Parathyroid adenoma (tissue), 2 donors: ENCODE measurements at regions not wholly inside any gene's neighbourhood (a gene's known extent, or its start where the extent isn't known, plus 50 kb on each side); places are given as distances from the start of the nearest gene placed in this dataset.

Experiments
- H2AFZ ChIP-seq: fragments of 300-600 bp; sonication (generic); one replicate; pipeline ENCODE4 v1.7.0; 2017; ENCODE audit warnings: antibody characterized with exemption, mild to moderate bottlenecking
- H3K27ac ChIP-seq: fragments of 300-600 bp; sonication (generic); one replicate; pipeline ENCODE4 v1.7.0; 2017
- H3K27me3 ChIP-seq: fragments of 300-600 bp; sonication (generic); one replicate; pipeline ENCODE4 v1.7.0; 2017; ENCODE audit warnings: low read length; ENCODE audit not compliant: control insufficient read depth, insufficient read depth
- H3K36me3 ChIP-seq: fragments of 300-600 bp; sonication (generic); one replicate; pipeline ENCODE4 v1.7.0; 2017; ENCODE audit warnings: low read length; ENCODE audit not compliant: control insufficient read depth, insufficient read depth
- H3K4me1 ChIP-seq: fragments of 300-600 bp; sonication (generic); one replicate; pipeline ENCODE4 v1.7.0; 2017; ENCODE audit warnings: control low read depth
- H3K4me2 ChIP-seq: fragments of 300-600 bp; sonication (generic); one replicate; pipeline ENCODE4 v1.7.0; 2017; ENCODE audit warnings: low read length
- H3K4me3 ChIP-seq: fragments of 300-600 bp; sonication (generic); one replicate; pipeline ENCODE4 v1.7.0; 2017; ENCODE audit warnings: low read depth, low read length
- H3K79me2 ChIP-seq: fragments of 300-600 bp; sonication (generic); one replicate; pipeline ENCODE4 v1.7.0; 2017; ENCODE audit warnings: control low read depth
- H3K9ac ChIP-seq: fragments of 300-600 bp; sonication (generic); one replicate; pipeline ENCODE4 v1.7.0; 2017; ENCODE audit warnings: mild to moderate bottlenecking
- H3K9me3 ChIP-seq: fragments of 300-600 bp; sonication (generic); one replicate; pipeline ENCODE4 v1.7.0; 2017; ENCODE audit warnings: low read length; ENCODE audit not compliant: control insufficient read depth
- TF ChIP-seq, protein P1 (sequence below): fragments of 300-600 bp; sonication (generic); IDR thresholded peaks from one replicate; pipeline ENCODE4 v1.7.0; 2017; ENCODE audit warnings: antibody characterized with exemption, mild to moderate bottlenecking
- donor health status: primary hyperparathyroidism.

DNA sequence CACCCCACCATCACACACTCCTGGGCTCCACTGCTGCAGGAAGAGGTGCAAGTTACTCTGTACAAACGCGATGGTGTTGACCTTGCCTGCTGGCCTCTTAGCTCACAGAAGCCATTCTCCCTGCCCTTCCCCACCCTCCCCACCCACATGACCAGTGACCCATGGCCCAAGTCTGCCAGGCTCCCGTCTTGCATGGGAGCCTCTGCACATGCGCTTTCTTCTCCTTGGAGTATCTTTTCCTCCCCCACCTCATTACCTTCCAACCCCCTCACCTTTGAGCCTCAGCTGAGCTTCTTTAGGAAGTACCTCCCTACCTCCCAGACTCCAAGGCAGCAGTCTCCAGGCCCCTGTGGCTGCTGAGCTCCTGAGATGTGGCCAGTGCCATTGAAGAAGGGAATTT lies 337.7 kb upstream of the ZNF32 start:
- TF ChIP-seq, protein P1, sequence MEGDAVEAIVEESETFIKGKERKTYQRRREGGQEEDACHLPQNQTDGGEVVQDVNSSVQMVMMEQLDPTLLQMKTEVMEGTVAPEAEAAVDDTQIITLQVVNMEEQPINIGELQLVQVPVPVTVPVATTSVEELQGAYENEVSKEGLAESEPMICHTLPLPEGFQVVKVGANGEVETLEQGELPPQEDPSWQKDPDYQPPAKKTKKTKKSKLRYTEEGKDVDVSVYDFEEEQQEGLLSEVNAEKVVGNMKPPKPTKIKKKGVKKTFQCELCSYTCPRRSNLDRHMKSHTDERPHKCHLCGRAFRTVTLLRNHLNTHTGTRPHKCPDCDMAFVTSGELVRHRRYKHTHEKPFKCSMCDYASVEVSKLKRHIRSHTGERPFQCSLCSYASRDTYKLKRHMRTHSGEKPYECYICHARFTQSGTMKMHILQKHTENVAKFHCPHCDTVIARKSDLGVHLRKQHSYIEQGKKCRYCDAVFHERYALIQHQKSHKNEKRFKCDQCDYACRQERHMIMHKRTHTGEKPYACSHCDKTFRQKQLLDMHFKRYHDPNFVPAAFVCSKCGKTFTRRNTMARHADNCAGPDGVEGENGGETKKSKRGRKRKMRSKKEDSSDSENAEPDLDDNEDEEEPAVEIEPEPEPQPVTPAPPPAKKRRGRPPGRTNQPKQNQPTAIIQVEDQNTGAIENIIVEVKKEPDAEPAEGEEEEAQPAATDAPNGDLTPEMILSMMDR, result no peak
- no peaks in the 10 kb centered on the region for H3K9me3 ChIP-seq
- H3K4me2 ChIP-seq, result no peak overlapping the region
- H3K36me3 ChIP-seq, result no peaks in the 10 kb centered on the region
- no peak overlapping the region for H2AFZ ChIP-seq
- no peaks in the 10 kb centered on the region for H3K27me3 ChIP-seq
- H3K27ac ChIP-seq, result no peak overlapping the region
- no peak overlapping the region for H3K4me3 ChIP-seq
- no peaks in the 10 kb centered on the region for H3K4me1 ChIP-seq
- no peaks in the 10 kb centered on the region for H3K79me2 ChIP-seq
- H3K9ac ChIP-seq, result no peak overlapping the region

GRCh38 chr10:43985941-43986340 lies 337.3 kb upstream of the ZNF32 start:
- Histone ChIP-seq H3K79me2 (no peaks in the 10 kb centered on the region), H2AFZ (no peak overlapping the region)

GRCh38 chr10:43983856-43984271 lies 335.2 kb upstream of the ZNF32 start:
- Histone ChIP-seq H3K4me1 (no peaks in the 10 kb centered on the region), H3K4me3 (no peak overlapping the region), H3K9ac (no peak overlapping the region), H2AFZ (no peak overlapping the region), H3K36me3 (no peaks in the 10 kb centered on the region), H3K9me3 (no peaks in the 10 kb centered on the region), H3K4me2 (no peak overlapping the region), H3K27ac (no peak overlapping the region), H3K79me2 (no peaks in the 10 kb centered on the region), H3K27me3 (no peaks in the 10 kb centered on the region)
- TF ChIP-seq, protein P1, result no peak

More at GRCh38 chr10:43985941-43986340, 337.3 kb upstream of the ZNF32 start:
- no peaks in the 10 kb centered on the region for H3K36me3 ChIP-seq
- H3K9me3 ChIP-seq, result no peaks in the 10 kb centered on the region
- no peaks in the 10 kb centered on the region for H3K27me3 ChIP-seq
- no peak overlapping the region for H3K4me3 ChIP-seq
- TF ChIP-seq, protein P1, result no peak
- no peaks in the 10 kb centered on the region for H3K4me1 ChIP-seq
- H3K27ac ChIP-seq, result no peak overlapping the region
- no peak overlapping the region for H3K4me2 ChIP-seq
- no peak overlapping the region for H3K9ac ChIP-seq

- Histone ChIP-seq H3K27ac (no peak overlapping the region), H3K4me1 (no peaks in the 10 kb centered on the region), H3K79me2 (no peaks in the 10 kb centered on the region), H3K9me3 (no peaks in the 10 kb centered on the region), H3K9ac (no peak overlapping the region), H3K4me3 (no peak overlapping the region), H2AFZ (no peak overlapping the region), H3K27me3 (no peaks in the 10 kb centered on the region), H3K36me3 (no peaks in the 10 kb centered on the region), H3K4me2 (no peak overlapping the region)
- TF ChIP-seq, protein P1, result no peak
Measured at GRCh38 chr10:43983405-43983804, 334.7 kb upstream of the ZNF32 start.

- Histone ChIP-seq H3K4me1 (no peaks in the 10 kb centered on the region), H3K36me3 (no peaks in the 10 kb centered on the region), H3K79me2 (no peaks in the 10 kb centered on the region), H3K9me3 (no peaks in the 10 kb centered on the region), H3K4me2 (no peak overlapping the region), H3K9ac (no peak overlapping the region), H3K4me3 (no peak overlapping the region), H2AFZ (no peak overlapping the region), H3K27me3 (no peaks in the 10 kb centered on the region), H3K27ac (no peak overlapping the region)
- TF ChIP-seq, protein P1, result no peak
Measured at GRCh38 chr10:43982250-43982649, 333.6 kb upstream of the ZNF32 start.
